LNCaP clone FGC (cell line): ENCODE measurements at regions not wholly inside any gene's neighbourhood (a gene's known extent, or its start where the extent isn't known, plus 50 kb on each side); places are given as distances from the start of the nearest gene placed in this dataset.

ENCODE experiments used
- DNase-seq: peaks from one replicate; pipeline ENCODE4 v3.0.0-alpha.2; 2011; ENCODE audit warnings: low read depth
- H3K4me3 ChIP-seq: 2 replicates; pipeline ENCODE4 v1.5.1; 2011; ENCODE audit warnings: mild to moderate bottlenecking, low read depth, low read length, control low read depth
- CTCF ChIP-seq: IDR thresholded peaks from 2 replicates; pipeline ENCODE4 v1.5.1; 2012; ENCODE audit warnings: mild to moderate bottlenecking; ENCODE audit not compliant: control insufficient read depth, insufficient read depth; ENCODE audit errors: extremely low read depth

DNA sequence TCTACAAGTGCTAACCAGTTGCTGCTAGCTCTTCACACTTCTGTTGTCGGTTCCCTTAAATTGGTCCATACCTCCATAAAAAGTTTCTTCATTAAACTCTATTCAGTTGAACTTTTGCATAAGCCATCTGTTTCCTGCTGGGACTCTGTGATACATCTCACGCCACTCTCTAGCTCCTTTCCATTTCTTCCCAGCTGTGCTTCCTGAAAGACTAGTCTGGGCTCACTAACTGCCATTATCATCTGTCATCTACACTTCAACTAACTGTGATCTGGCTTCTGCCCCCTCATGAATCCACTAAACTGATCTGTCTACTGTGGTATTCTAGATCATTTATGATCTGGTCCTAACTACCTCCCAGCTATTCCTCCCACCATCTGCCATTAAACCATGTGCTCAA is 78.3 kb downstream of the ELAPOR2 start:
- H3K4me3 ChIP-seq: no peak overlapping the region
- no peak for TF ChIP-seq CTCF

GRCh38 chr7:86980223-86980622 is 79.2 kb downstream of the ELAPOR2 start:
- TF ChIP-seq CTCF: no peak
- no peak overlapping the region for H3K4me3 ChIP-seq
- no peak for DNase-seq

More for the DNA sequence above, 78.3 kb downstream of the ELAPOR2 start:
- no peak for DNase-seq

GRCh38 chr7:86978808-86979506 is 80.5 kb downstream of the ELAPOR2 start:
- DNase-seq: no peak
- no peak overlapping the region for H3K4me3 ChIP-seq
- TF ChIP-seq CTCF: no peak

- H3K4me3 ChIP-seq: no peak overlapping the region
- no peak for DNase-seq
- TF ChIP-seq CTCF: no peak
Measured at GRCh38 chr7:86976958-86977357, 82.5 kb downstream of the ELAPOR2 start.

DNA sequence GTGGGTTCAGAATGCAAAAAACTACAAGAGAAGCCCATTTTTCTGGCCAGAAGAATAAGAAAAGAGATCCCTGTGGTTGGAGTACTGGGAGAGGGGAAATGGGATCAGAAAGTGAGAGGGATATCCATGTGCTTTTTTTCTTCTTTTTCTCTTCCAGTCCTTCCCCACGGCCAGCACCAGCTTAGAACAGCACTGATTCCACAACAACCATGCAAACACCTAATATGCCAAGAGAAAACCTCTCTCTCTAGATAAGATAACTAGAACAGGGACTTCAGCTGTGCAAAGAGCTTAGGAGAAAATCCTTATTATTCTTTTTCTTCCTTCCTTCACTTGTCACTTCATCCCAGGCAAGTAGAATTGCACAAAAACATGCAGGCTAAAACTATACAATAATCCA is 83.5 kb downstream of the ELAPOR2 start:
- DNase-seq: no peak
- no peak overlapping the region for H3K4me3 ChIP-seq
- TF ChIP-seq CTCF: no peak

- TF ChIP-seq CTCF: no peak
- no peak for DNase-seq
- no peak overlapping the region for H3K4me3 ChIP-seq
Measured at GRCh38 chr7:86975449-86975848, 84.0 kb downstream of the ELAPOR2 start.

DNA sequence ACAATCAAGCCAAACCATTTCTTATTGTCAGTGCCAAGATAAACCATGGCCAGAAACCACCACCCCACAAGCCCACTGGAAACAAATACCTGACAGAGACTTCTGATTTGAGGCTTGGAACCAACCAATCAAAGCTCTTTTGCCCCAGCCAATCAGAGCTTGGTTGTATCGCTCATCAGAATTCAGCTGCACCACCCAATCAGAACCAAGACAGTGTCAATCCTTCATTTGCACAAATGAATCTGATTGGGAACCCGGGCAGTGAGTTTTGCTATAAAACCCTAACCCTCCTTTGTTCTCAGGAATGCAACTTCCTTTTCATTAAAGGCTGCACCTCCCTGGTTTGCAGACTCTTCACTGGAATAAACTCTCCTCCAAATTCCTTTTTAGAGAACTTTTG is 87.4 kb downstream of the ELAPOR2 start:
- DNase-seq: no peak
- H3K4me3 ChIP-seq: no peak overlapping the region
- TF ChIP-seq CTCF: no peak
